ENCODE measurements at regions not wholly inside any gene's neighbourhood (a gene's known extent, or its start where the extent isn't known, plus 50 kb on each side); places are given as distances from the start of the nearest gene placed in this dataset.
"Not testable (repeated sequence)": the region's sequence is repeated elsewhere in the genome, so short reads cannot be mapped to it uniquely, and the experiment has no call there.

DNA sequence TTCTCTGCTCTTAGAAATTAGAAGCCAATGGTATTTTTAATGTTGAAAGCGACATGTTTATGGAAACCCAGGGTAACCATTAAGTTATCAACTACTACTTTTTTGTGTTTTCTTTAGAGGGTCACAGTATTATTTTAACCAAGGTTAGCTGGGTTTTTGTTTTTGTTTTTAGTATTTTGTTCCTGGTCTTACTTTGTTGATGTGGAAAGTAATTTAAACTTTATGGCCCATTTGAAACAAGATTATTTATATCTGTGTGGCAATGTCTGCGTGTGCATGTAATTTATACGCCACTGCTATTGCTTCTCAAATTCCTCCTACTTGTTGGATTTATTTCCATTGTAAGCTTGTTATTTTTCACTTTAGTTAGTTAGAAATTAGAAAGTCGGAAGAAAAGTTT is 722.1 kb upstream of the NR2F2 start:
- no peak for DNase-seq (ENCODE audit: low read depth)

DNA sequence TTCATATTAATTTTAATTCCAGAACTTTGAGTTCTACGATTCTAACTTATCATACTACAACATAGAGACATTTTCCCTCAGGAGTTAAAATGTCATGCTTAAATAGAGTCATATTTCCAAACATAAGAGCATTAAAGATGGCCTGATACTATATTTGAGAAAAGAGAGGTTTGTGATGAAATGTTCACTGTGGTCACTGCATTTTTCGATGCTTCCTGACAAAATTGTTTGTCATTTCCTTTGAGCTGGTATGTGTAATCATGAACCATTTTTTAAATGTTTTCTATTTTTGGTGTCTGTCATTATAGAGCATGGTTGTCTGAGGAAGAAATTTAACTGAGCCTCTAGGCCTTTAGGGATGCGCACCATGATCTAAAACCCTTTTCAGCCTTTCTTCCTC is 721.4 kb upstream of the NR2F2 start:
- DNase-seq (ENCODE audit: low read depth), result no peak

GRCh38 chr15:95610945-95611344 is 719.6 kb upstream of the NR2F2 start:
- DNase-seq (ENCODE audit: low read depth), result no peak

DNA sequence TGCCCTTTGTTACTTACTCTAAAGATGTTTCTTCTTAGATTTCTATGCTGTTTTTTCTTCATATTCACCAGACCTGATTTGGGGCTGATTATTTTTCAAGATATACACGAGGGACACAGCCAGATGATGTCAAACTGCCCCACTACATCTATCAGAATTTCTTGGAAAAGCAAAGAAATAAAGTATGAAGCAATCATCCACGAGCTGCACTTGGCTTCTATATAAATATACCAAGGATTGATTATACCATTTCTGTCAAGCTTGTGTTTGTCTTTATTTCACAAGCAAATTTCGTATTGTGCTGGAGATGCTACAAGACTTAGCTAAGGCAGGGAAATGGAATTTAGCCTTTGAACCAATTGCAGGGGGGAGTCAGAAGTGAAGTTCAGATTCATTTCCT is 715.1 kb upstream of the NR2F2 start:
- no peak for DNase-seq (ENCODE audit: low read depth)

DNA sequence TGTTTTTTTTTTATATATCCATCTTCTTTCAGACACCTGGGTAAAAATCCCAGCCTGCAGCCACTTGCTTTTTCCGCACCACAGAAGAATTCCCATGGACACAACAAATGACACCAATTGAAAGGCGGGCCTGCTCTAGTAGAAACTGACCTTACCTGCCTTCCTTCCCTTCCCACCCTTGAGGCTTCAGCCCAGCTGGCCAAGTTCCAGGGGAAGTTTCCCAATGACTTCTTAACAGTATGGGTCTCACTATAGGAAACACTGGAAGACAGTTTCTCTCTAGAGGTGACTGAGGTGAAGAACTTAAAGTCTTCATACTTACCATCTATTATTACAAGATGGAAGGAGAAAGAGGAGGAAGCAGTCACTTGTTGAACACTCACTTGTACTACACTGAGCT is 714.2 kb upstream of the NR2F2 start:
- no peak for DNase-seq (ENCODE audit: low read depth)

GRCh38 chr15:95620934-95621579 is 709.4 kb upstream of the NR2F2 start:
- DNase-seq (ENCODE audit: low read depth), result no peak

- no peak for DNase-seq (ENCODE audit: low read depth)
Measured at GRCh38 chr15:95622843-95623242, 707.7 kb upstream of the NR2F2 start.

DNA sequence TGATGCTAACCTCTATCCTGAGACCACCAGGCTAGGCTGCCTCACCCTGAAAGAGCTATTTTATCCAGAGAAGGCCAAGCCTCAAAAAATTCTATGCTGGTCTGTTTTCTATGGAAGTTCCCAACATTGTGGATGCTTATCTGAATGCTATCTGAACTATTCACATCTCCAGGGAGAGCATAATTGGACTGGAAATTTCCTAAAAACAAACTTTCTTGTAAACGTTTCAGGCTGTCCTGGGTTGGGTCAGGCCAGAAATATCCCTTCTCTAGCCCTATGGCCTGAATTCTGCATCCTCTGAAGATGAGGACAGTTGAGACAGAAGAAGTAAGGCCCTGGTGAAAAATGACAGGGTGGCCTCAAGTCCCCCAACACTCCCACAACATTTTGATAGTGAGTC is 706.4 kb upstream of the NR2F2 start:
- DNase-seq (ENCODE audit: low read depth), result no peak

DNA sequence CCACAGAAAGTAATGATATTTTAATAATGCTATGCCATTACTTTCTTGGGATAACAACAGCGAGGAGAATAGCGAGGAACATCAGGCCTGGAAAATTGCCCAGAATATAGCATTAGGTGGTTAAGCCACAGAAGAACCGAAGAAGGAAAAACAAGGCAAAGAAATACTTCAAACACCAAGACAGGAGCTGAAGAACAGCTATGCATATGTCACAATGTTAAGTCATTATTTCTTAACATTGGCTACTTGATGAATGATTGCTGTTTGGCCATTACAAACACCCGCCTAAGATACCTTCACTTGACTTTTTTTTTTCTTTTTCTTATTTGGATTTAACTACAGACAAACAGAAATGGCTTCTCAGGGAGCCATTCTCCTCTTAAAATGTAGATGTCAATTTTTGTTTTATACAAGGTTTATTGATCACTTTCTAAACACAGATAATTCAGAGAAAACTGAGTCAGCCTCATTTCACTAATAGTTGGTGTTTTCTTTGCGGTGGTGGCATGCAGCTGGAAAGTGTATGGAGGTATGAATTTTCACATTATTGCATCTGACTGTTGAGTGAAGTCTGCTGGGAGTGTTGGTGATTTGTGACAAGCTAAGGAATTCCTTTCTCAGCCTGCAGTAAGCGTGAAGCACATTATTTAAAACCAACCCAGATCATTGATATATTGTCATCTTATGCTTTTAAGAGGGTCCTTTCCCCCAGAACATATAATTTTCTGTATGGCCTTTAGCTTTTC is 705.7 kb upstream of the NR2F2 start:
- DNase-seq (ENCODE audit: low read depth), result no peak

GRCh38 chr15:95626501-95627361 is 703.8 kb upstream of the NR2F2 start:
- DNase-seq (ENCODE audit: low read depth), result no peak

DNA sequence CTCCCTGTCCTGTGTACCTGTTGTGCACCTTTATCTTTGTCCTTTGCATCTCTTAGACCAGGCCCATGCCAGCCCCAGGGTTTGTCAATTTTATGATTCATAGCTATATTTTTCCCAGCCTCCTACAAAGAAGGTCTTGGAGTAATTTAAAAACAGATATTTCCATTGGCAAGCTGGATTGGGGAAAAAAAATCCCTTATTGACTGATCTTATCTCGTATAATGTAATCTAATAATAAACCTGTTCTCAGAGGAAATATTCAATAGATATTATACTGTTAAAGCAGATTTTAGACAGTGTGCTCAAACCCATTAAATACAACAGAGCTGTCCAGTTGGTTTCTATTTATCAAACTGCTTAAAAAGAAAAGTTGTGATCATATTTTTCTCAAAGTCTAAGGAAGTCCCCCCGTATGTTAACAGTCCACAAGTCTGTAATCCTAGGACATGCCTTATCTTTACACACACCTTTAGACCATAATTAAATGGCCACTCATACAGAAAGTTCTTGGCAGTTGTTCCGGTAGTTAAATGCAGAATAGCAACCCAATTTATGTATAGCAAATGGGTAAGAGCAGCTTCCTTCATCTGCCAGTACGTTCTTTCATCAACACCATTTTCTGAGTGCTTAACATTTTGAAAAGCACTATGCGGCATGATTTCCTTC is 700.9 kb upstream of the NR2F2 start:
- no peak for DNase-seq (ENCODE audit: low read depth)

GRCh38 chr15:95630683-95631082 is 699.8 kb upstream of the NR2F2 start:
- no peak for DNase-seq (ENCODE audit: low read depth)

GRCh38 chr15:95635666-95636065 is 694.8 kb upstream of the NR2F2 start:
- no peak for DNase-seq (ENCODE audit: low read depth)

DNA sequence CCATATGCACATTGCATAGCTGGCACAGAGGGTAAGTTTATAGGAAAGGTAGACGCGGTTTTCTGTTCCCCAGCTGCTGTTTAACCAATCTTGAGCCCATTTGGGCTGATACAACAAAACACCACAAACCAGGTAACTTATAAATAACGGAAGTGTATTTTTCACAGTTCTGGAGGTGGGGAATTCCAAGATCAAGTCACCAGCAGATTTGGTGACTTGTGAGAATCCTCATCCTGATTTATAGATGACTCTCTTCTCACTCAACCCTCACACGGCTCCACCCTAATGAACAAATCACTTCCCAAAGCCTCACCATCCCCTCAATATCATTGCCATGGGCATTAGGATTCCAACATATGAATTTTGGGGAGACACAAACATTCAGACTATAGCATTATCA is 694.4 kb upstream of the NR2F2 start:
- DNase-seq (ENCODE audit: low read depth), result no peak

GRCh38 chr15:95637234-95637633 is 693.3 kb upstream of the NR2F2 start:
- not testable (repeated sequence) for DNase-seq (ENCODE audit: low read depth)

- DNase-seq (ENCODE audit: low read depth), result no peak
Measured at GRCh38 chr15:95639208-95639607, 691.3 kb upstream of the NR2F2 start.

DNA sequence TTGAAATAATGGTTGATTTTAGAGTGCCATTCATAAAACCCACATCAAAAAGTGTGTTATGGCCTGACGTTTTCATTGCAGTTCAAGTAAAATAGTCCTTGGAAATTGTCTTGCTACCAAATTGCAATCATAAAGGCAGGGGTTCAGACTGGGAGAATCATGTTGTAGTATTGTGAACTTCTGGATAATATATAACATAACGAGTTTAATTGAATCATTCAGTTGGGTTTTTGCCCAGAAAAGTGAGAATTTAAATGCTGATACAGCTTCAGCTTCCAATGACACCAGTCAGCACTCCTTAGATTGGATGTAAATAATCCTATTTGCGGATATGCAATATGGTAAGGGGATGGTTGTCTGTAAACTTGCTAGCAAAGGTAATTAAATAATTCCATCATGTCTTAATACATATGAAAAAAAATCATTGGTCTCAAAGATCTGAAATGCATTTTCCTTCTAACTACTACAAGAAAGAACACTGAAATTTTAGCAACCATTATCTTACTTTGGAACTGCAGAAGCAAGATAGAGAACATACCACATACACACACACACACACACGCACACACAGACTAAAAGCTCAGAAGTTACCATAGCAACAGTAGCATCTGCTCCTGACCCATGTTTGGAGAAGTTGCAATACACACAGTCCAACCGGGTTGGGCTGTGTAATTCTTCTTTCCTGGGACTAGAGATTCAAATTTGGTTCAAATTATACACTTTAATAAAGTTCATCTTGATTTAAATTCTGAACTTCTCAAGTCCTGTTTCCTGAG is 686.2 kb upstream of the NR2F2 start:
- DNase-seq (ENCODE audit: low read depth), result no peak

DNA sequence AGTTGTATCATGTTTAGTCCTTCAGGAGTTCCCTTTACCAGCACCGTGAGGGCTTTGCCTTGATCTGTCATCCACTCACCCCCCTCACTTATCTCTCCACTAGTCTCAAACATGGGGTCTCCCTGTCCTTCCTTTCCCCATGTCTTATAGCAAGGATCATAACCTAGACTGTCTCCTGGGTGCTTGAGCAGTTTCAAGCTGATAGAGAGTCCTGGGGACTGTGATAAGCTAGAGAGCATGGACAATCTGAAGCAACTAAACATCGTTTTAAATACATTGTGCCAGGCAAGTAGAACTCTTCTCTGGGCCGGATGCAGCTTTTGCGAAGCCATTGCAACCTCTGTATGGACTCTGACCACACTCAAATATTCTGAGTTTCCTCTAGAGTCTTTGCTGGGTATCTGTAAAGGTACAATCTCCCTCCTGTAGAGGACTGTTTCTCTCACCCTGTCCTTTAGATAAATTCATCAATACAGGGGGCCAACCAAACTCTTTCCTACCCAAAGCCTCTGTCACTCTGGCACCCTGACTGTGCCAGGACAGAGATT is 684.6 kb upstream of the NR2F2 start:
- DNase-seq (ENCODE audit: low read depth), result no peak

- DNase-seq (ENCODE audit: low read depth), result no peak
Measured at GRCh38 chr15:95646484-95647273, 683.8 kb upstream of the NR2F2 start.

- DNase-seq (ENCODE audit: low read depth), result no peak
Measured at GRCh38 chr15:95647531-95648277, 682.8 kb upstream of the NR2F2 start.
